ENCODE measurements at regions not wholly inside any gene's neighbourhood (a gene's known extent, or its start where the extent isn't known, plus 50 kb on each side); places are given as distances from the start of the nearest gene placed in this dataset.

DNA sequence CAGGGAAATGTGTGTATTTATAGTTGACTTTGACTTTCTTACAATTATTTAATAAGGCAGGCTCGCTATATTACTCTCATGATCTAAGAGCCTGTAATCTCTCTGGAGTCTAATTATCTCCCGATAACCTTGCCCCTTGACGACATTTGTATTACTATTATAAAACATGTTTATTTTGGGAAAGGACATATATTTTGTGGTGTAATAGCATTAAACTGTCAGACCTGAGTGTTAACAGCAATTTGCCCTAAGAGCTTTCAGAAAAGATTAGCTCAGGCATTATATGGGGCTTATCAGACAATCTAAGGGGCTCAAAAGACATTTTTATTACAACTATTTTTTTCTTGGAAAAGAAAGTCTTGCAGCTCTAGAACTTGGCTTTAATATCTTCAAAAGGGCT, 427.9 kb upstream of the SLIT2 start:
- TF ChIP-seq POLR2A (IDR thresholded peaks at IDR 0.05; ENCODE audit: low read depth, low read length), result no peak
- TF ChIP-seq, protein P1, sequence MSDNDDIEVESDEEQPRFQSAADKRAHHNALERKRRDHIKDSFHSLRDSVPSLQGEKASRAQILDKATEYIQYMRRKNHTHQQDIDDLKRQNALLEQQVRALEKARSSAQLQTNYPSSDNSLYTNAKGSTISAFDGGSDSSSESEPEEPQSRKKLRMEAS (IDR thresholded peaks at IDR 0.05; ENCODE audit: insufficient read depth, insufficient read length), result no peak
- no peak for TF ChIP-seq JUN (IDR thresholded peaks at IDR 0.05; ENCODE audit: borderline replicate concordance, insufficient read depth, insufficient read length, low read depth)
- TF ChIP-seq, protein P2, sequence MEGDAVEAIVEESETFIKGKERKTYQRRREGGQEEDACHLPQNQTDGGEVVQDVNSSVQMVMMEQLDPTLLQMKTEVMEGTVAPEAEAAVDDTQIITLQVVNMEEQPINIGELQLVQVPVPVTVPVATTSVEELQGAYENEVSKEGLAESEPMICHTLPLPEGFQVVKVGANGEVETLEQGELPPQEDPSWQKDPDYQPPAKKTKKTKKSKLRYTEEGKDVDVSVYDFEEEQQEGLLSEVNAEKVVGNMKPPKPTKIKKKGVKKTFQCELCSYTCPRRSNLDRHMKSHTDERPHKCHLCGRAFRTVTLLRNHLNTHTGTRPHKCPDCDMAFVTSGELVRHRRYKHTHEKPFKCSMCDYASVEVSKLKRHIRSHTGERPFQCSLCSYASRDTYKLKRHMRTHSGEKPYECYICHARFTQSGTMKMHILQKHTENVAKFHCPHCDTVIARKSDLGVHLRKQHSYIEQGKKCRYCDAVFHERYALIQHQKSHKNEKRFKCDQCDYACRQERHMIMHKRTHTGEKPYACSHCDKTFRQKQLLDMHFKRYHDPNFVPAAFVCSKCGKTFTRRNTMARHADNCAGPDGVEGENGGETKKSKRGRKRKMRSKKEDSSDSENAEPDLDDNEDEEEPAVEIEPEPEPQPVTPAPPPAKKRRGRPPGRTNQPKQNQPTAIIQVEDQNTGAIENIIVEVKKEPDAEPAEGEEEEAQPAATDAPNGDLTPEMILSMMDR (IDR thresholded peaks at IDR 0.05; ENCODE audit: extremely low read depth in 1 of 2, insufficient read depth in 1 of 2, low read depth in 1 of 2, low read length in 2 of 2), result no peak
- TF ChIP-seq POLR2AphosphoS5 (IDR thresholded peaks at IDR 0.05; ENCODE audit: insufficient read depth, low read depth, low read length), result no peak

Data from endothelial cell of umbilical vein (primary cell).